Keratinocyte (primary cell): ENCODE measurements at regions not wholly inside any gene's neighbourhood (a gene's known extent, or its start where the extent isn't known, plus 50 kb on each side); places are given as distances from the start of the nearest gene placed in this dataset.

Experiments used
- DNase-seq: peaks from one replicate; pipeline ENCODE4 v3.0.0-alpha.2; 2011; ENCODE audit warnings: low read depth, missing footprints, low spot score
- FAIRE-seq: peaks from 2 replicates; lab custom pipeline; 2011; peaks lifted over from hg19 to GRCh38; lab: Jason Lieb, UNC
- H2AFZ ChIP-seq: 2 replicates; pipeline ENCODE4 v1.6.0; 2012; ENCODE audit warnings: low read length, control low read depth, inconsistent platforms; ENCODE audit not compliant: control insufficient read depth
- H3K27ac ChIP-seq: 2 replicates; pipeline ENCODE4 v1.5.1; 2011; ENCODE audit warnings: low read length; ENCODE audit not compliant: control insufficient read depth, insufficient read depth
- H3K27me3 ChIP-seq: 3 replicates; pipeline ENCODE4 v1.6.0; 2011; ENCODE audit warnings: low read length; ENCODE audit not compliant: control insufficient read depth, insufficient read depth; ENCODE audit errors: extremely low read depth
- H3K36me3 ChIP-seq, 2 experiments: 2 replicates in 1 of 2; 3 replicates in 1 of 2; pipeline ENCODE4 v1.5.1; 2011; ENCODE audit warnings: low read length in 2 of 2, mild to moderate bottlenecking in 1 of 2; ENCODE audit not compliant: control insufficient read depth in 2 of 2, insufficient read depth in 2 of 2; ENCODE audit errors: extremely low read depth in 1 of 2
- H3K4me1 ChIP-seq: 3 replicates; pipeline ENCODE4 v1.5.1; 2011; ENCODE audit warnings: low read length; ENCODE audit not compliant: control insufficient read depth, insufficient read depth; ENCODE audit errors: extremely low read depth
- H3K4me2 ChIP-seq: 3 replicates; pipeline ENCODE4 v1.6.0; 2011; ENCODE audit warnings: low read depth, low read length; ENCODE audit not compliant: control insufficient read depth, insufficient read depth; ENCODE audit errors: extremely low read depth
- H3K4me3 ChIP-seq, 3 experiments: fragments of 200-600 bp in 1 of 3; sonication (generic) in 1 of 3; 2 replicates in 2 of 3; 3 replicates in 1 of 3; pipeline ENCODE4 v1.5.1; 2011 to 2016; ENCODE audit warnings: low read length in 3 of 3, mild to moderate bottlenecking in 3 of 3, control low read depth in 2 of 3, inconsistent platforms in 1 of 3, low read depth in 1 of 3, mixed read lengths in 1 of 3, mixed run types in 1 of 3, moderate library complexity in 1 of 3; ENCODE audit not compliant: control insufficient read depth in 2 of 3, insufficient read depth in 2 of 3; ENCODE audit errors: extremely low read depth in 1 of 3
- H3K79me2 ChIP-seq: 2 replicates; pipeline ENCODE4 v1.6.0; 2012; ENCODE audit warnings: low read length; ENCODE audit not compliant: control insufficient read depth, insufficient read depth
- H3K9ac ChIP-seq: 3 replicates; pipeline ENCODE4 v1.6.0; 2011; ENCODE audit warnings: low read length; ENCODE audit not compliant: control insufficient read depth, insufficient read depth; ENCODE audit errors: extremely low read depth
- H3K9me1 ChIP-seq: 3 replicates; pipeline ENCODE4 v1.6.0; 2011; ENCODE audit warnings: low read length; ENCODE audit not compliant: control insufficient read depth, insufficient read depth; ENCODE audit errors: extremely low read depth
- H3K9me3 ChIP-seq: 2 replicates; pipeline ENCODE4 v1.5.1; 2012; ENCODE audit warnings: low read depth, low read length; ENCODE audit not compliant: control insufficient read depth
- H4K20me1 ChIP-seq: 3 replicates; pipeline ENCODE4 v1.6.0; 2011; ENCODE audit warnings: low read length; ENCODE audit not compliant: control insufficient read depth, insufficient read depth; ENCODE audit errors: extremely low read depth
- EZH2 ChIP-seq: IDR thresholded peaks from one replicate; pipeline ENCODE4 v1.6.1; 2012; ENCODE audit warnings: inconsistent platforms, mild to moderate bottlenecking, low read length, moderate library complexity
- dilution Hi-C: fragments of 300-500 bp; cut with MboI; formaldehyde crosslinking; loops from one replicate; pipeline ENCODE4 v1.7.0; 2020; ENCODE audit warnings: low sequenced_read_pairs; ENCODE audit not compliant: extremely low pct_ligation_motif_present
- TF ChIP-seq, protein P1 (sequence below), 3 experiments: IDR thresholded peaks in 1 of 3; conservative IDR thresholded peaks in 1 of 3; optimal IDR thresholded peaks in 1 of 3; 2 replicates in 2 of 3; 3 replicates in 1 of 3; pipeline versions ENCODE3 to v1.5.1; 2011; ENCODE audit warnings: low read length in 3 of 3, mild to moderate bottlenecking in 3 of 3, moderate library complexity in 2 of 3, control low read depth in 1 of 3, inconsistent platforms in 1 of 3; ENCODE audit not compliant: insufficient read depth in 2 of 3; ENCODE audit errors: extremely low read depth in 1 of 3

DNA sequence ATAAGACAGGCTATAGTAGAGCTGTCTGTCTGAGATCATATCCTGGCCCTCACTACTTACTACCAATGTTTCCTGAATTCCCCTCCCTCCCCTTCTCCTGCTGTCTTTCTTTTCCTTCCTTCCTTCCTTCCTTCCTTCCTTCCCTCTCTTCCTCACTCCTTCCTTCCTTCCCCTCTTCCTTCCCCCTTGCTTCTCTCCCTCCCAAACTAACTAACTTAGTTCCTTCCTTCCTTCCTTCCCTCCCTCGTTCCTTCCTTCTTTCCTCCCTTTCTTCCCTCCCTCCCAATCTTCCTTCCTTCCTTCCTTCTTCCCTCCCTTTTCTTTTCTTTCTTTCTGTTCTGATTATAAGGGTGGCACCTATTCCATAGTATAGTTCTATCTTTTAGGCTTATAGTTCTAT is 150.0 kb upstream of the GDNF start:
- FAIRE-seq = no peak
- TF ChIP-seq EZH2 = no peak
- TF ChIP-seq, protein P1, sequence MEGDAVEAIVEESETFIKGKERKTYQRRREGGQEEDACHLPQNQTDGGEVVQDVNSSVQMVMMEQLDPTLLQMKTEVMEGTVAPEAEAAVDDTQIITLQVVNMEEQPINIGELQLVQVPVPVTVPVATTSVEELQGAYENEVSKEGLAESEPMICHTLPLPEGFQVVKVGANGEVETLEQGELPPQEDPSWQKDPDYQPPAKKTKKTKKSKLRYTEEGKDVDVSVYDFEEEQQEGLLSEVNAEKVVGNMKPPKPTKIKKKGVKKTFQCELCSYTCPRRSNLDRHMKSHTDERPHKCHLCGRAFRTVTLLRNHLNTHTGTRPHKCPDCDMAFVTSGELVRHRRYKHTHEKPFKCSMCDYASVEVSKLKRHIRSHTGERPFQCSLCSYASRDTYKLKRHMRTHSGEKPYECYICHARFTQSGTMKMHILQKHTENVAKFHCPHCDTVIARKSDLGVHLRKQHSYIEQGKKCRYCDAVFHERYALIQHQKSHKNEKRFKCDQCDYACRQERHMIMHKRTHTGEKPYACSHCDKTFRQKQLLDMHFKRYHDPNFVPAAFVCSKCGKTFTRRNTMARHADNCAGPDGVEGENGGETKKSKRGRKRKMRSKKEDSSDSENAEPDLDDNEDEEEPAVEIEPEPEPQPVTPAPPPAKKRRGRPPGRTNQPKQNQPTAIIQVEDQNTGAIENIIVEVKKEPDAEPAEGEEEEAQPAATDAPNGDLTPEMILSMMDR (optimal IDR thresholded peaks at IDR 0.05 in 1 of 3, IDR thresholded peaks at IDR 0.05 in 1 of 3, conservative IDR thresholded peaks at IDR 0.05 in 1 of 3; ENCODE audit: extremely low read depth in 1 of 3, insufficient read depth in 2 of 3, low read length in 3 of 3) = no peak

DNA sequence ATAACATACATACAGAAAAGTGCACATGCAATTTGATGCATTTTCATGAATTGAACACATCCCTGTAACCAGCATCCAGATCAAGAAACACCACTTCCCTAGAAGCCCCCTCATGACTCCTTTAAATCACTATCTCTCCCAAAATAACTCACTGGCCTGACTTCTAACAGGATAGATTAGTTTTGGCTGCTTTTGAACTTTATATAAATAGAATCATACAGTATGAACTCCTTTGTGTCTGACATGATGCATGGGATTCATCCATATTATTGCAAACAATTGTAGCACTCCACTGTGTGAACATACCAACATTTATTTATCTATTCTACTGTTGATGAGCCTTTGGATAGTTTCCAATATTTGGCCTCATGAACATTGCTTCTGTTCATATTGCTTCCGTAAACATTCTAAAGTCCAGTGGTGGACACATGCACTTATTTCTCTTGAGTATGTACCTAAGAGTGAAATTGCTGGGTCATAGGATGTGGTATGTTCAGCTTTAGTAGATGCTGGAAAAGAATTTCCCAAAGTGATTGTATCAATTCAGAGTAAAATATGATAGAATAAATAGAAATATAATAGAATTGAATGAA is 148.7 kb upstream of the GDNF start:
- no peak for TF ChIP-seq EZH2
- TF ChIP-seq, protein P1 (optimal IDR thresholded peaks at IDR 0.05 in 1 of 3, IDR thresholded peaks at IDR 0.05 in 1 of 3, conservative IDR thresholded peaks at IDR 0.05 in 1 of 3; ENCODE audit: extremely low read depth in 1 of 3, insufficient read depth in 2 of 3, low read length in 3 of 3) = no peak

More for the DNA sequence above, 150.0 kb upstream of the GDNF start:
- Histone ChIP-seq H3K4me1 (no peaks in the 10 kb centered on the region), H3K27me3 (no peaks in the 10 kb centered on the region), H3K36me3 (no peaks in the 10 kb centered on the region), H3K9me1 (no peaks in the 10 kb centered on the region), H3K9me3 (no peaks in the 10 kb centered on the region), H3K27ac (no peak overlapping the region), H3K4me3 (no peak overlapping the region), H3K4me2 (no peak overlapping the region), H2AFZ (no peak overlapping the region), H4K20me1 (no peaks in the 10 kb centered on the region), H3K79me2 (no peaks in the 10 kb centered on the region), H3K9ac (no peak overlapping the region)
- dilution Hi-C loops = no loop called here
- no peak for DNase-seq

More for the DNA sequence above, 148.7 kb upstream of the GDNF start:
- no peaks in the 10 kb centered on the region for H3K9me3 ChIP-seq
- no peaks in the 10 kb centered on the region for H3K9me1 ChIP-seq
- H4K20me1 ChIP-seq = no peaks in the 10 kb centered on the region
- no peak overlapping the region for H3K4me2 ChIP-seq
- H3K27ac ChIP-seq = no peak overlapping the region
- no peak for DNase-seq
- no peaks in the 10 kb centered on the region for H3K79me2 ChIP-seq
- H3K27me3 ChIP-seq = no peaks in the 10 kb centered on the region
- H3K4me3 ChIP-seq = no peak overlapping the region
- dilution Hi-C loops = no loop called here
- H3K36me3 ChIP-seq = no peaks in the 10 kb centered on the region
- no peak for FAIRE-seq
- H3K4me1 ChIP-seq = peaks cover 2% of the 10 kb centered on the region
- no peak overlapping the region for H3K9ac ChIP-seq
- no peak overlapping the region for H2AFZ ChIP-seq
